ENCODE measurements at regions not wholly inside any gene's neighbourhood (a gene's known extent, or its start where the extent isn't known, plus 50 kb on each side); places are given as distances from the start of the nearest gene placed in this dataset.

GRCh38 chr20:4552075-4552640 is 134.1 kb upstream of the PRNP start:
- Histone ChIP-seq H3K9me3 (no peaks in the 10 kb centered on the region), H3K27ac (no peak overlapping the region), H3K27me3 (replicated peaks; ENCODE audit: insufficient read depth) (no peaks in the 10 kb centered on the region), H3K4me3 (no peak overlapping the region), H3K4me1 (replicated peaks) (no peaks in the 10 kb centered on the region), H3K36me3 (no peaks in the 10 kb centered on the region)
- 88% methylated on average over 1 of the region's 1 CpG for WGBS
- intact Hi-C loops (cut with DNase I): no loop called here
- DNase-seq (ENCODE audit: low spot score): no peak
- TF ChIP-seq CTCF (IDR thresholded peaks at IDR 0.05) (no peak), POLR2A (IDR thresholded peaks at IDR 0.05) (no peak), POLR2AphosphoS5 (IDR thresholded peaks at IDR 0.05) (no peak)

GRCh38 chr20:4550740-4551139 is 135.5 kb upstream of the PRNP start:
- Histone ChIP-seq H3K36me3 (no peaks in the 10 kb centered on the region), H3K4me3 (no peak overlapping the region), H3K27me3 (replicated peaks; ENCODE audit: insufficient read depth) (no peaks in the 10 kb centered on the region), H3K27ac (no peak overlapping the region), H3K9me3 (no peaks in the 10 kb centered on the region), H3K4me1 (replicated peaks) (no peaks in the 10 kb centered on the region)
- intact Hi-C loops (cut with DNase I): no loop called here
- TF ChIP-seq POLR2AphosphoS5 (IDR thresholded peaks at IDR 0.05) (no peak), POLR2A (IDR thresholded peaks at IDR 0.05) (no peak), CTCF (IDR thresholded peaks at IDR 0.05) (no peak)
- no peak for DNase-seq (ENCODE audit: low spot score)
- WGBS: 100% methylated on average over 1 of the region's 1 CpG

GRCh38 chr20:4549711-4550259 is 136.5 kb upstream of the PRNP start:
- intact Hi-C loops (cut with DNase I): no loop called here
- Histone ChIP-seq H3K27me3 (replicated peaks; ENCODE audit: insufficient read depth) (no peaks in the 10 kb centered on the region), H3K27ac (no peak overlapping the region), H3K4me3 (no peak overlapping the region), H3K4me1 (replicated peaks) (no peaks in the 10 kb centered on the region), H3K36me3 (no peaks in the 10 kb centered on the region), H3K9me3 (no peaks in the 10 kb centered on the region)
- TF ChIP-seq POLR2A (IDR thresholded peaks at IDR 0.05) (no peak), CTCF (IDR thresholded peaks at IDR 0.05) (no peak), POLR2AphosphoS5 (IDR thresholded peaks at IDR 0.05) (no peak)
- DNase-seq (ENCODE audit: low spot score): no peak
- 37% methylated on average over 4 of the region's 4 CpGs for WGBS

GRCh38 chr20:4548552-4548951 is 137.7 kb upstream of the PRNP start:
- H3K27ac ChIP-seq: no peak overlapping the region
- no peak for TF ChIP-seq POLR2A (IDR thresholded peaks at IDR 0.05)
- TF ChIP-seq CTCF (IDR thresholded peaks at IDR 0.05): no peak
- no peak for TF ChIP-seq POLR2AphosphoS5 (IDR thresholded peaks at IDR 0.05)
- no peak for DNase-seq (ENCODE audit: low spot score)
- H3K4me3 ChIP-seq: no peak overlapping the region
- intact Hi-C loops (cut with DNase I): no loop called here
- H3K9me3 ChIP-seq: no peaks in the 10 kb centered on the region
- H3K36me3 ChIP-seq: no peaks in the 10 kb centered on the region
- WGBS: 88% methylated on average over 2 of the region's 2 CpGs
- no peaks in the 10 kb centered on the region for H3K4me1 ChIP-seq (replicated peaks)
- no peaks in the 10 kb centered on the region for H3K27me3 ChIP-seq (replicated peaks; ENCODE audit: insufficient read depth)

- no peak overlapping the region for H3K27ac ChIP-seq
- 37% methylated on average over 2 of the region's 2 CpGs for WGBS
Observed at GRCh38 chr20:4546786-4547185, 139.5 kb upstream of the PRNP start.

More at GRCh38 chr20:4546786-4547185, 139.5 kb upstream of the PRNP start:
- H3K36me3 ChIP-seq: no peaks in the 10 kb centered on the region
- H3K27me3 ChIP-seq (replicated peaks; ENCODE audit: insufficient read depth): no peaks in the 10 kb centered on the region
- H3K4me3 ChIP-seq: no peak overlapping the region
- TF ChIP-seq POLR2AphosphoS5 (IDR thresholded peaks at IDR 0.05) (no peak), POLR2A (IDR thresholded peaks at IDR 0.05) (no peak), CTCF (IDR thresholded peaks at IDR 0.05) (no peak)
- no peak for DNase-seq (ENCODE audit: low spot score)
- H3K4me1 ChIP-seq (replicated peaks): no peaks in the 10 kb centered on the region
- no peaks in the 10 kb centered on the region for H3K9me3 ChIP-seq
- intact Hi-C loops (cut with DNase I): no loop called here
